22Rv1 (cell line): ENCODE measurements at regions not wholly inside any gene's neighbourhood (a gene's known extent, or its start where the extent isn't known, plus 50 kb on each side); places are given as distances from the start of the nearest gene placed in this dataset.

ENCODE experiments used
- H3K27ac ChIP-seq: fragments of 450-650 bp; 2 replicates; pipeline ENCODE4 v1.5.1; 2017
- ZFX ChIP-seq: fragments of 450-650 bp; IDR thresholded peaks from 2 replicates; pipeline ENCODE4 v1.6.1; 2017; ENCODE audit warnings: antibody characterized with exemption, borderline replicate concordance
- TF ChIP-seq, protein P1 (sequence below): fragments of 450-650 bp; IDR thresholded peaks from 2 replicates; pipeline ENCODE4 v1.5.1; 2017; ENCODE audit warnings: mild to moderate bottlenecking

DNA sequence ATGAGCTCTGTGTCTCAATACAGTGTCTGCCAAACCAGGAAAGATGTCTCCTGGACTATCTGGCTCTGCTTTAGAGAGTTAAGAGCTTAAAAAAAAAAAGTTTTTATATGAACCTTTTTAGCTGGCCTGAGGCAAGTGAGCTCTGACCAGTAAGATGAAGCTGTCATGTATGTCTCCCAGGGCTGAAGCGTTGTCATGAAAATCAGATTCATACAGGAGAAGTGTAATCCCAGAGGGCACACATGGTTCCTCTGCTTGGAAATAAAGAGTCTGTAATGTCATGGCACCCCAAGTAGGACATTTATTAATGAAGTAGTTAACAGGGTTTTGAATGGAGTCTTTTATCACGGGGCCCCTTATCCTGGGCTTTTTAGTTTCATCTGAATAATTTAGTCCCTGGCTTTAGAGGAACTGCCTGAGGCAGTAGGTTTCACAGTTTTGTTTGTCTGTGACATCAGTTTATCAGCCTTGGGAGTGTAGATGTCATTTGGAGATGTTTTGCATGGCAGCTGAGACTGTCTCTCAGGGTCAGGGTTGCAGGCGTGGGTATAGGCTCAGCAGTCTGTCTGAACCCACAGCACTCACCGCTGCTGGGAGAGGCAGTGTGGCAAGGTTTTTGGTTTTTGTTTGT is 223.3 kb downstream of the DIRAS2 start:
- peak overlapping the region; percentile 87 for H3K27ac ChIP-seq
- TF ChIP-seq ZFX = no peak
- TF ChIP-seq, protein P1, sequence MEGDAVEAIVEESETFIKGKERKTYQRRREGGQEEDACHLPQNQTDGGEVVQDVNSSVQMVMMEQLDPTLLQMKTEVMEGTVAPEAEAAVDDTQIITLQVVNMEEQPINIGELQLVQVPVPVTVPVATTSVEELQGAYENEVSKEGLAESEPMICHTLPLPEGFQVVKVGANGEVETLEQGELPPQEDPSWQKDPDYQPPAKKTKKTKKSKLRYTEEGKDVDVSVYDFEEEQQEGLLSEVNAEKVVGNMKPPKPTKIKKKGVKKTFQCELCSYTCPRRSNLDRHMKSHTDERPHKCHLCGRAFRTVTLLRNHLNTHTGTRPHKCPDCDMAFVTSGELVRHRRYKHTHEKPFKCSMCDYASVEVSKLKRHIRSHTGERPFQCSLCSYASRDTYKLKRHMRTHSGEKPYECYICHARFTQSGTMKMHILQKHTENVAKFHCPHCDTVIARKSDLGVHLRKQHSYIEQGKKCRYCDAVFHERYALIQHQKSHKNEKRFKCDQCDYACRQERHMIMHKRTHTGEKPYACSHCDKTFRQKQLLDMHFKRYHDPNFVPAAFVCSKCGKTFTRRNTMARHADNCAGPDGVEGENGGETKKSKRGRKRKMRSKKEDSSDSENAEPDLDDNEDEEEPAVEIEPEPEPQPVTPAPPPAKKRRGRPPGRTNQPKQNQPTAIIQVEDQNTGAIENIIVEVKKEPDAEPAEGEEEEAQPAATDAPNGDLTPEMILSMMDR = no peak

DNA sequence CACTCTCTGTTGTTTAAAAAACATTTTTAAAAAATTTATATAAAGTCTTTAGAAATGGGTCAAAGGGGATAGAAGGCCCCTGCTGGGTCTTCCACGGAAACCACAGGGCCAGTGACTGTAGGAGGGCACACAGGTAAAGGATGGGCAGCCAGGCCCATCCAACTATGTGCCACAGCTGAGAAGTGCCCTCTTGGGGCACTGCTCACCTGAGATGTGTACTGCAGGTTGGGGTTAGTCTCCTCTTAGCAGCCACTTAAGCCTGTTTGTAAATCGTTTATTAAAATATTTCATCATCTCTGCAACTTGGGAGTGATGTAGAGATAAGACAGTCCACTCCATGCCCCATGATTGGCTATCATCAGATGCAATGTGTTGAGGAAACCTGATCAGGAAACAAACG is 222.4 kb downstream of the DIRAS2 start:
- no peak for TF ChIP-seq ZFX
- TF ChIP-seq, protein P1 = peak; percentile 29
- peak overlapping the region; percentile 87 for H3K27ac ChIP-seq

DNA sequence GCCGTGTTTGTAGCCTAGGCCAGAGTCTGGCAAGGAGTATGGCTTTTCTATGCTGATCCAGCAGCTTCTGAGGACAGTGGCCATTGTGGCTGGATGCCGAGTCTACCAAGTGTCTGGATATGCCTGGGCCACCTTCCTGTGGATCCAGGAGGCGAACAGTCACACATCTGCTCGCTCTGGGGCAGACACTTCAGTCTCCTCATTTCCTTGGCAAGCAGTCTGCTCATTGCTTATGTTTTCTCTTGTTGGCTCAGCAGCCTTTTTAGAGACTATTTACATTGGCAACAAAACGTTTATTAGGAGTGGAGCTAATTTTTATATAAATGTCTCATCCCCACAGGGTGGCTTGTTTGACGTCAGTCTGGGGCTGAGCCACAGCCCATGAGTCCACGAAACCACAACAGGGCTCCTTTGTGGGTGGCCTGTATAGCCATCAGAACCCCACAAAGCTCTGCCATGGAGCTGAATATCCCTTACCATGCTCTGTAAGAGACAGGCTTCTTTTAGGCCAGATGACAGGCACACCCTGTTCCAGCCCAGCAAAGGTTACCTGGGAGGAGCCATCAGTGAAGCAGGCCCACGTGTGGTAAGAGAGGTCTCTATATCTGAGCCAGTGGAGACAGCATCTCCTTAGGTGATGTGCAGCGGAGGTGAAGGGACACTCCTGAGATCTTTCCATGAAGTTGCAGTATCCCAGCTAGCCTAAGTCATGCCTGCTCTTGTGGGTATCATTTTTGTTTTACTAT is 221.7 kb downstream of the DIRAS2 start:
- peak overlapping the region; percentile 87 for H3K27ac ChIP-seq
- TF ChIP-seq, protein P1 = no peak
- TF ChIP-seq ZFX = no peak

DNA sequence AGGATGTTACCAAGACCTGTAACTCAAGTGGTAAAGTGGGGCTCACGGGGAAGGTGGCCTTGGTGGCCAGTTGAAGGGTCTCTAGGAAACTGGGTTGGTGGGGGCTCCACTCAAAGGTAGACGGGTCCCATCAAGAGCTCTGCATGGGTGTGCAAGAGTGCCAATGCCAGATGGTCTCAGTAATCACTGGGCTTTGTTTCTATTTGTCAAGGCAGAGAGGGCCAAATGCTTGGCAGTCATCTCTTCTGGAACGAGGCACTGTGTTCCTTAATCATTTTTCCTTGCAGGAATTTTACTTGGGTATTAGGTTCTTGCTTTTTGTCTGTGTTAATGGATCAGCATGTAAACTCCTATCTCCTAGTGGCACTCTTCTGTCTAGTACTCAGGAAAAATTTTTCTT is 220.8 kb downstream of the DIRAS2 start:
- H3K27ac ChIP-seq = peak overlapping the region; percentile 87; the same call in 1 of the 2 replicates
- TF ChIP-seq, protein P1 = no peak

DNA sequence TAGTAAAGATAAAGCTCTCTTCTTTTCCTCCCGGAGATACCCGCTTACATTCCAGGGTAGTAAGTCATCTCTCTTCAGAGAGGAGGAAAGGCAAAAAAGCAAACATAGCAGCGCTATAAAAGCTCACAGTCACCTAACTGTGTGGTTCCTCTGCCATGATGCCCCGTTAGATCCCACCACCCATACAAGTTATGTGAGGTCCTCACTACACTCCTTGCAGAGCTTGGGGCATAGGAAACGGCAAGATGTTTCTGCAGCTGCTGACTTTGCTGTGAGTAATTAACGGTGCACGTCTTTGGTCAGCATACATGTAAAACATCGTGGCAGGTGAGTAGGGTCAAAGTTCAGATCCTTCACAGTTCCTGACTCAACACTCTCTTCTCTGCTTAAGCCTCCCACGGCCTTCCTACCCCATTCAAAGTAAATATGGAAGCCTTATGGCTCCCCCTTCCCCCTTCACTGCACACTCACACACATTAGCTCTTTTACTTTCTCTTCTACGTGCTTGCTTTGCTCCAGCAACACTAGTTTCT is 218.9 kb downstream of the DIRAS2 start:
- TF ChIP-seq ZFX = no peak
- TF ChIP-seq, protein P1 = no peak

DNA sequence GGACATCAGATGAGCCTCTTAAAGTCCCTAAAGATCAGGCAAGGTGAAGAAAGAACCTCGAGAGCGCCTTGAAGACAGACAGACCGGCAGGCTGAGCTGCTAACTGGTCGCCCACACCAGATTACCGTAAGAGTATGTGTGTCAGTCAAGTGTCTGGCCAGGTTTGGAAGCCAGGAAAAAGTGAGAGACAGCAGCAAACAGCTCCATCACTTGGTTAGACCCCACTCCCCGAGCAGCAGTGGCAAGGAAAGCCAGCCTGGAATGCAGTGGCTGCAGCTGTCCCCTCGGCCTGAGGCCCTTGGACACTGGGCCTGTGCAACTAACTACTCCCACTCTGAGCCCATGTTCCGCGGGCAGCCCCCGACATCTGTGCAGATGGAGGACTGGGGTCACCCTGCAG is 214.1 kb downstream of the DIRAS2 start:
- H3K27ac ChIP-seq = no peak overlapping the region
- TF ChIP-seq ZFX = no peak
- TF ChIP-seq, protein P1 = no peak

More for the DNA sequence above, 218.9 kb downstream of the DIRAS2 start:
- no peak overlapping the region for H3K27ac ChIP-seq

DNA sequence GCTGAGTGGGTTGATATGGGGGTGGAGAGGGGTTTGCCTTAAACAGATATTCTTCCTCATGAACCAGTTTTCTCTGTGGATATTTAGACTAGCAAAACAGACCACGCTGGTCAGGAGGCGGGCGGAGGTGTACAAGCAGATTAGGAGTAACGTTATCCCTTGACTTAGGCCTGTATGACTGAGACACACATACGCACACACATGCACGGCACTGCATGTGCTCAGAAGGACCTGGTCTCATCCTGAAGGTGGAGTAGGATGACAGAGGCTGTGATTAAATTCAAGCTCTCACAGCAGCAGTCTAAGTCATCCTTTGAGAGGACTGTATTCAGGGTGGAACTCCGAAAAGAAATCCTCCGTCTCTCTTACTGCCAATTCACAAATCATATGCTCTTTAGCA is 209.7 kb downstream of the DIRAS2 start:
- TF ChIP-seq ZFX = no peak
- TF ChIP-seq, protein P1 = no peak
- H3K27ac ChIP-seq = peak overlapping the region; percentile 85
